ENCODE measurements at regions not wholly inside any gene's neighbourhood (a gene's known extent, or its start where the extent isn't known, plus 50 kb on each side); places are given as distances from the start of the nearest gene placed in this dataset.
A peak's percentile ranks its signal among the peaks of the same experiment; 100 is the strongest.
"Not testable (repeated sequence)": the region's sequence is repeated elsewhere in the genome, so short reads cannot be mapped to it uniquely, and the experiment has no call there.

DNA sequence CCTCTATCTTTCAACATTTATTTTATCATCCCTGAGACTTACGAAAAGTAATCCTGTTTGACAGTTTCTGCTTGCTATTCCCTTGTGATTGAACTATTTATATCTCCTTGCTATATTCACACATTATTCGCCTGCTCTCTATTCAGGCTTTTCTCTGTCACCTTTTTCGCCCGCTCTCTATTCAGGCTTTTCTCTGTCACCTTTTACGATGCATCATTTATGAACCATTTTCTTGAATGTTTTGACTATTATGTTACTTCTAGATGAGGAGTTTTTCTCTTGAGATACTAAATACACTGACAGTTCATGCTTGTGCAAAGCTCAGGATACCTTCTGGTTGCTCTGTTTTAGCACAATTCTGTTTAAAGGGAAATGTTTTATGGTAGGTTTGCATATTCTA lies 143.3 kb upstream of the VSTM2A start:
- no peak for DNase-seq

DNA sequence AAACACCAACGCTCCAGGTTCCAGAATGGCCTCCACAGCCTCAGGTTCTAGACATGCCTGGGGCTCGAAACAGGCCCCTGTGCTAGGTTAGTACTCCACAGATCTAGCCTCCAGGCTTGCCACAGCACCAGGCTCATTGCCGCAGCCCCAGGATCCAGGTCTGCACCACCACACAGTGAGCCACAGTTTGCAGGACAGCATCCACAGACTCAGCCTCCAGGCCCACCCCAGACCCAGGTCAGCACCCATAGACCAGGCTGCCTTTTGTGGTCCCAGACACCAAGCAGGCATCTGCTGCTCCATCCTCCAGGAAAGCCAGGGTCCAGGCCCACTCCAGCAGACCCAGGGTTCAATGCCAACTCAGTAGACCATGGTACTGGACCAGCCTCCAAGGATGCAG lies 132.3 kb upstream of the VSTM2A start:
- DNase-seq, result no peak

DNA sequence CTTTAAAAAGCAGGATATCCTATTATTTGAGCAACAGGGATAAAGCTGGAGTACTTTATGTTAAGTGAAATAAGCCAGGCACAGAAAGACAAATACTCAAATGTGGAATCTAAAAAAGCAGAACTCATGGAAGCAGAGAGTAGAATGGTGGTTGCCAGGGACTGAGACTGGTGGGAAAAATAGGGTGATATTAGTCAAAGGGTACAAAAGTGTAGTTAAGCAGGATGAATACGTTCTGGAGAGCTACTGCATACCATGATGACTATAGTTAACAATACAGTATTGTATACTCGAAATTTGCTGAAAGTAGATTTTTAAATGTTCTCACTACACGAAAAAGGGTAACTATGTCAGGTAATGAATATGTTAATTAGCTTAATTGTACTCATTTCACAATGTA lies 125.5 kb upstream of the VSTM2A start:
- DNase-seq, result no peak

DNA sequence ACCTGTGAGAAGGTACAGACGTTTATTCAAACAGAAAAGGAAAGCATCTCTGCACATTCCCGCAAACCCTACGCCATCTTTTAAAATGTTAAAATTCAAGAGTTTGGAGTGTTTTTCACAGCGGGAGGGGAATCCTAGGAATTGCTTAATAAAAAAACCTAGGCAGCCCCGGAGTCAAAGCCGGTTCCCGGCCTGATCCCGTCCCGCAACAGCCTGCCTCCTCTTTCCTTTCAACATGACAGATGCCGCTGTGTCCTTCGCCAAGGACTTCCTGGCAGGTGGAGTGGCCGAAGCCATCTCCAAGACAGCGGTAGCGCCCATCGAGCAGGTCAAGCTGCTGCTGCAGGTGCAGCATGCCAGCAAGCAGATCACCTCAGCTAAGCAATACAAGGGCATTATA lies 123.0 kb upstream of the VSTM2A start:
- DNase-seq, result no peak

DNA sequence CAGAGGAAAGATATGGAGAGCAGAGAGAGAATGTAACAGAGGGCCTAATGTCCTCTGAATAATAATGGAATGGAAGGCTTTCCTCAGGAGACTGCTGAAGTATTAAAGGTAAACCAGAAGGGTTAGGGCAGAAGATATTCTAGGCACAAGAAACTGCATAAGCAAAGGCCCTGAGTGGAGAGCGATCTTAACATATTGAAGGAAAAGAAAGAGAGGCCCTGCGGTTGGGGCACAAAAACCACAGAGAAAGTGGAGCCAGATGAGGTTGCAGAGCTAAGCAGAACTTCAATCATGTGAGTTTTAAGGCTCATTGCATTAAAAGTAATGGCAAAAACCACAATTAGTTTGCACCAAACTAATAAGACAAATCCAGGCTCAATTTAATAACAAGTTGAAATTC lies 115.8 kb upstream of the VSTM2A start:
- no peak for DNase-seq

DNA sequence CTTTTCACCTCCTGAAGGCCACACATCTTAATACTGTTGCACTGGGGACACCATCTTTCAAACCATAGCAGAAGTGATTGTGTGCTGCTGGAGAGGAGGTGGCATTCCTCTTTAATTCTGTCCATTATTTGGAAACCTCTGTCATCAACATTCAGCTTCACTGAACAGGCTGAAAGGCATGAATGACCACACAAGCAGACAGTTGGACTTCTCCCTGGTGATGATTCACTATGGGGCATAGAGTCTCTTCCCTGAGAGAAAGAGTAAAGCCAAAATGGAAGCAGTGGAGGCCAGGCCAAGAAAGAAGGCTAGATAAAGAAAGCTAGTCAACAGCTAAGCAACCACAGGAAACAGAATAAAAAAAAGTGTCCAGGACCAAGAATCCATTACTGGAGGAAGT lies 113.1 kb upstream of the VSTM2A start:
- no peak for DNase-seq

DNA sequence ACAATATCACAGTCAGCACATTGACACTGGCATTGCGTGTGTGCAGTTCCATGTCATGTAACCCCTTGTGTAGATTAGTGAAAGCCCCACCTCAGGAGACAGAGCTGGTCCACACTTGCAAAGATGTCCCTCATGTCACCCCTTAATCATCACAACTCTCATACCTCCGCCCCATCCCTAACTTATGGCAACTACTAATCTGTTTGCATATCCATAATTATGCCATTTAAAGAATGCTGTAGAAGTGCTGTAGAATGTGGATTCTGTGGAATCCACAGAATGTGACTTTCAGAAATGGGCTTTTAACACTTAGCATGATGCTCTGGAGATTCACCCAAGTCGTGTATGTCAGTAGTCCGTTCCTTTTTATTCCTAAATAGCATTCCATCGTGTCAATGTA lies 102.8 kb upstream of the VSTM2A start:
- DNase-seq, result no peak

DNA sequence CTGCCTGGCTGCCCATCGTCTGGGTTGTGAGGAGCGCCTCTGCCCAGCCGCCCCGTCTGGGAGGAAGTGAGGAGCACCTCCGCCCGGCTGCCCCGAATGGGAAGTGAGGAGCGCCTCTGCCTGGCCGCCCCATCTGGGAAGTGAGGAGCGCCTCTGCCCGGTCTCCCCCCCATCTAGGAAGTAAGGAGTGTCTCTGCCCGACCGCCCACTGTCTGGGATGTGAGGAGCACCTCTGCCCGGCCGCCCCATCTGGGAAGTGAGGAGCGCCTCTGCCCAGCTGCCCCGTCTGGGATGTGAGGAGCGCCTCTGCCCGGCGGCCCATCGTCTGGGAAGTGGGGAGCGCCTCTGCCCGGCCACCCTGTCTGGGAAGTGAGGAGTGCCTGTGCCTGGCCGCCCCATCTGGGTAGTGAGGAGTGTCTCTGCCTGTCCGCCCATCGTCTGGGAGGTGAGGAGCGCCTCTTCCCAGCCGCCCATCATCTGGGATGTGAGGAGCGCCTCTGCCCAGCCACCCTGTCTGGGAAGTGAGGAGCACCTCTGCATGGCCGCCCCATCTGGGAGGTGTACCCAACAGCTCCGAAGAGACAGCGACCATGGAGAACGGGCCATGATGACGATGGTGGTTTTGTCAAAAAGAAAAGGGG lies 98.0 kb upstream of the VSTM2A start:
- DNase-seq, result not testable (repeated sequence)

DNA sequence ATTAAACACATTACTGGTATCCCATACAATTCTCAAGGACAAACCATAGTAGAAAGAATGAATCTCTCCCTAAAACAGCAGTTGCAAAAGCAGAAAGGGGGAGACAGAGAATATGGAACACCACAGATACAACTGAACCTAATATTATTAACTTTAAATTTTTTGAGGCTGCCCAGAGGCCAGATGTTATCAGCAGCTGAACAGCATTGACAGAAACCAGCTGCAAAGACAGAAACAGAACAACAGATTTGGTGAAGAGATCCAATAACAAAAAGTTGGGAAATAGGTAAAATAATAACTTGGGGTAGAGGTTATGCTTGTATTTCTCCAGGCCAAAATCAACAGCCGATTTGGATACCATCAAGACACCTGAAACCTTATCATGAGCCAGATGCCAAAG lies 89.0 kb upstream of the VSTM2A start:
- not testable (repeated sequence) for DNase-seq

DNA sequence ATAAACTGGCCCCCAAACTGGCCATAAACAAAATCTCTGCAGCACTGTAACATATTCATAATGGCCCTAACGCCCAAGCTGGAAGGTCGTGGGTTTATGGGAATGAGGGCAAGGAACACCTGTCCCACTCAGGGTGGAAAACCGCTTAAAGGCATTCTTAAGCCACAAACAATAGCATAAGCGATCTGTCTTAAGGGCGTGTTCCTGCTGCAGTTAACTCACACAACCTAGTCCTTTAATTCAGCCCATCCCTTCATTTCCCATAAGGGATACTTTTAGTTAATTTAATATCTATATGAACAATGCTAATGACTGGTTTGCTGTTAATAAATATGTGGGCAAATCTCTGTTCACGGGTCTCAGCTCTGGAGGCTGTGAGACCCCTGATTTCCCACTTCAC lies 87.5 kb upstream of the VSTM2A start:
- not testable (repeated sequence) for DNase-seq

DNA sequence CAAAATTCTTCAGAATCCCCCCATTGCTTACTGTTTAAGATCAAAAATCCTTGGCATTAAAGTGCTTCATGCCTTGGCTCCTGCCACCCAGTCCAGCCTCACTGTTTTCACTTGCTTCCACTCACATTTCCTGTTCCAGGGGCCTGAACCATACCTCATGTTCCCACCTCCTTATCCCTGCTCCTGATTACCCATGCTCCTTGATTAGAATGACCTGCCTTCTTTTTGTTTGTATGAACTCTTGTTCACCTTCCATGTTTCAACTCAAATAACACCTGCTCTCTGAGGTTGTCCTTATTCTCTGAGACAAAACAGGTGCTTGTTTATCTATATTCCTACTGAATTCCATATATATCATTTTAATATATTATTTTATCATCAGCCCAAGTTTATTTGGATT lies 77.1 kb upstream of the VSTM2A start:
- no peak for DNase-seq

DNA sequence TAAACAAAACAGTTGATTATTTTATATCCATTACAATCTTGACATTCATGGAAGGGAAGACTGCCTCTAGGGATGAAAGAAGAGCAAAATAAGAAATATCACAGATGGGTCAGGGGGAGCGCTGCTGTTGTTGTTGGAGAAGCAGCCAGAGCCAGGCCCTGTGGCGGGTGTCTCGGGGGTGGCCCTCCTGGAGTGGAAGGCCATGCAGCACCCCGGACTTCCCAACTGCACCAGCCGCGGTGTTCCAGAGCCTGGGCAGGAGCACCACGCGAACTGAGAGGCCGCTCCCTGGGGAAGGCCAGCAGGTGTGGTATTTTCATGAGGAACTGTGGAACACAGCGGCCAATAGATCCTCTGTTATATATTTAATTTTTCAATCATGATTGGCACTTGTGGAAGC lies 72.4 kb upstream of the VSTM2A start:
- DNase-seq, result no peak

DNA sequence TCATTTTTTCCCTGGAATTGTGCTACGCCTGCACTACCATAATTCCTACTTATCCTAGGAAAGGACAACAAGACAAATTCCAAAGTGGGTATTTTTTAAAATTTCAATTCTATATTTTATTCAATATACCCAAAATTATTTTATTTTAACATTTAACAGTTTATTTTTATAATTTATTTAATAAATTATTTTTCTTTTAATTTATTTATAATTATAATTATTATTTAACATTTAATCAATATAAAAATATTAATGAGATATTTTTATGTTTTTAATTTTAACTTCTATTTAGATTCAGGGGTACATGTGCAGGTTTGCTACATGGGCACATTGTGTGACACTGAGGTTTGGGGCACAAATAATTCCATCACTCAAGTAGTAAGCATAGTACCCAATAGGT lies 65.6 kb upstream of the VSTM2A start:
- no peak for DNase-seq

DNA sequence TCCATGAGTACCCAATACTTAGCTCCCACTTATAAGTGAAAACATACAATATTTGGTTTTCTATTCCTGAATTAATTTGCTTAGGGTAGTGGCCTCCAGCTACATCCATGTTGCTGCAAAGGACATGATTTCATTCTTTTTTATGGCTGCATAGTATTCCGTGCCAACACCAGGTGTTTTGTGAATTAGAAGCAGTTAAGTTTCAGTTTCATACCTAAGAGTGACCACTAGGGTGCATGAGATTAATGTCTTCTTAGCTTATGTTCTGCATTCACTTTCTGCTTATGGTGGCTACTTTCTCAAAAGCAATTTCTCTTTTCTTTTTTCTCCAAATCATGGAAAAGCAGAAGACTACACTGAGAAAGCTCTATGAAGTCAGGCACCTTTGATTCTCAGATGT lies 65.1 kb upstream of the VSTM2A start:
- no peak for DNase-seq

DNA sequence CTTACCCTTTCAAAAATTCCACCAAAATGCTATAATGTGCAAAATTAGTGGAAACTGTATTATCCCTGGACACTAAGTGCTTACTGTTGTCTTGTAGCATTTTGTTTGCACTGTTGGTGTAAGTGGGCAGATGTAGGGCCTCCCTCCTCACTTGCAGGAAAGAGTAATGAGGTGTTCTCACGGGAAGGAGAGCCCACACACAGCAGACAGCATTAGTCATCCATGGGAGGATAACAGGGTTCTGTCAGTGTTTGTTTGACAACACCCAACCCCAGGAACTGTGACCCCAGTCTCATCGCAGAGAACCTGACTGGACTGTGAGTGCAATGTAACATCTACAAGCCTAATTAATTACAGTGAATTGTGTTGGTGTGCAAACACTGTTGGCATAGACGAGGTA lies 58.7 kb upstream of the VSTM2A start:
- DNase-seq, result peak; percentile 68

DNA sequence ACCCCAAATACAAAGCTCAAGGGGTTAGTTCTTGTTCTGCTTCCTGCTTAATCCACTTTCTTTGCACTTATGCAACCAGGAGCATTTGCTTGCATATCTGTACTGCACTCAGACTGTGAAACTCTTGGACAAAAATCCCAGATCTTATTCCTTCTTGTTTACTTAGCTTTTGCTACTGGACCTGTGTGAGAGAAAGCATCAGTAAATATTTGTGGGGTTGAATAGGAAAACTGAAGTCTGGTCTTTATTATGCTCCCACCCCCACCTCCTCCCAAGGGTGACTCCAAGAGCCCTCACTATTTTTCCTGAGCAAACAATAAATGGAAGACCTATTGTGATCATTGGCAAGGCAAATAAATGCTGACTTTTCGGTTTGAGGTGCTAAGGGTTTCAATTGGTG lies 57.1 kb upstream of the VSTM2A start:
- DNase-seq, result peak; percentile 82

All from NCI-H748 treated with DMSO at 0.1 percent for 48 hours (cell line).